Endothelial cell of umbilical vein (primary cell): ENCODE measurements at regions not wholly inside any gene's neighbourhood (a gene's known extent, or its start where the extent isn't known, plus 50 kb on each side); places are given as distances from the start of the nearest gene placed in this dataset.

ENCODE experiments used
- BruUV-seq: library from RNA; stranded (reverse); fragments of 400-500 nt; replicated peaks from 2 replicates; lab custom pipeline; 2021; lab: Mats Ljungman, UMichigan
- CTCF ChIA-PET: fragments of 300-600, 350-600 bp; sonication (Branson Sonifier 250); formaldehyde crosslinking; loops from one replicate; lab custom pipeline; 2021; ENCODE audit warnings: antibody characterized with exemption, inconsistent platforms; lab: Charles Lee
- POLR2A ChIA-PET: fragments of 300-600, 350-600 bp; sonication (Branson Sonifier 250); formaldehyde crosslinking; loops from one replicate; lab custom pipeline; 2021; ENCODE audit warnings: antibody characterized with exemption, inconsistent platforms; lab: Charles Lee
- DNase-seq: peaks from one replicate; pipeline ENCODE4 v3.0.0-alpha.2; 2011; ENCODE audit warnings: low read depth, low spot score
- FAIRE-seq: peaks from 2 replicates; lab custom pipeline; 2011; peaks lifted over from hg19 to GRCh38; lab: Jason Lieb, UNC
- H2AFZ ChIP-seq: 2 replicates; pipeline ENCODE4 v1.6.0; 2012; ENCODE audit warnings: low read depth, low read length, control low read depth, inconsistent platforms
- H3K27ac ChIP-seq: 2 replicates; pipeline ENCODE4 v1.5.1; 2011; ENCODE audit warnings: low read depth, mild to moderate bottlenecking, control low read depth, low read length, moderate library complexity; ENCODE audit not compliant: insufficient read depth
- H3K27me3 ChIP-seq, 2 experiments: 2 replicates each; pipeline versions ENCODE4 v1.6.0 to v1.6.1; 2011; ENCODE audit warnings: low read length in 2 of 2, mixed read lengths in 1 of 2; ENCODE audit not compliant: control insufficient read depth in 2 of 2, insufficient read depth in 2 of 2
- H3K36me3 ChIP-seq, 2 experiments: 2 replicates in 1 of 2; 3 replicates in 1 of 2; pipeline ENCODE4 v1.5.1; 2011; ENCODE audit warnings: low read length in 2 of 2, mild to moderate bottlenecking in 1 of 2, moderate library complexity in 1 of 2; ENCODE audit not compliant: control insufficient read depth in 2 of 2, insufficient read depth in 2 of 2; ENCODE audit errors: extremely low read depth in 1 of 2
- H3K4me1 ChIP-seq: 3 replicates; pipeline ENCODE4 v1.5.1; 2011; ENCODE audit warnings: mild to moderate bottlenecking, low read length; ENCODE audit not compliant: control insufficient read depth, insufficient read depth; ENCODE audit errors: extremely low read depth
- H3K4me2 ChIP-seq: 2 replicates; pipeline ENCODE4 v1.6.1; 2011; ENCODE audit warnings: low read length, control low read depth, mixed read lengths; ENCODE audit not compliant: insufficient read depth
- H3K4me3 ChIP-seq, 3 experiments: fragments of 200-600 bp in 1 of 3; sonication (generic), shearing (Covaris generic) in 1 of 3; replicated peaks in 1 of 3; 2 replicates each; pipeline ENCODE4 v1.5.1; 2011 to 2016; ENCODE audit warnings: control low read depth in 3 of 3, low read length in 3 of 3, mild to moderate bottlenecking in 2 of 3, inconsistent platforms in 1 of 3, low read depth in 1 of 3, moderate library complexity in 1 of 3; ENCODE audit not compliant: insufficient read depth in 1 of 3
- H3K79me2 ChIP-seq: 2 replicates; pipeline ENCODE4 v1.6.0; 2012; ENCODE audit warnings: low read length, inconsistent platforms; ENCODE audit not compliant: control insufficient read depth, insufficient read depth
- H3K9ac ChIP-seq: replicated peaks from 2 replicates; pipeline ENCODE3; 2011; ENCODE audit warnings: low read length, control low read depth; ENCODE audit not compliant: insufficient read depth; ENCODE audit errors: extremely low read depth
- H3K9me1 ChIP-seq: replicated peaks from 3 replicates; pipeline ENCODE4 v1.6.0; 2011; ENCODE audit warnings: mild to moderate bottlenecking, low read length; ENCODE audit not compliant: control insufficient read depth, insufficient read depth; ENCODE audit errors: extremely low read depth
- H3K9me3 ChIP-seq: replicated peaks from 2 replicates; pipeline ENCODE4 v1.5.1; 2012; ENCODE audit warnings: low read length, inconsistent platforms; ENCODE audit not compliant: control insufficient read depth, insufficient read depth
- H4K20me1 ChIP-seq: replicated peaks from 2 replicates; pipeline ENCODE3; 2011; ENCODE audit warnings: mild to moderate bottlenecking, low read length; ENCODE audit not compliant: control insufficient read depth, insufficient read depth; ENCODE audit errors: extremely low read depth
- EZH2 ChIP-seq: IDR thresholded peaks from 2 replicates; pipeline ENCODE4 v1.6.1; 2012; ENCODE audit warnings: borderline replicate concordance, low read depth, mild to moderate bottlenecking, moderate library complexity, low read length, inconsistent platforms; ENCODE audit not compliant: severe bottlenecking
- FOS ChIP-seq: IDR thresholded peaks from 2 replicates; pipeline ENCODE4 v1.6.1; 2011; ENCODE audit warnings: mild to moderate bottlenecking, low read length, moderate library complexity, borderline replicate concordance; ENCODE audit not compliant: insufficient read depth
- GATA2 ChIP-seq: IDR thresholded peaks from 2 replicates; pipeline ENCODE4 v1.7.0; 2011; ENCODE audit warnings: low read depth, mild to moderate bottlenecking, moderate library complexity, mixed read lengths, low read length; ENCODE audit not compliant: insufficient read length, insufficient read depth
- JUN ChIP-seq: IDR thresholded peaks from 2 replicates; pipeline ENCODE4 v1.6.1; 2011; ENCODE audit warnings: borderline replicate concordance, low read depth; ENCODE audit not compliant: insufficient read length, insufficient read depth
- MYC ChIP-seq: IDR thresholded peaks from one replicate; pipeline ENCODE4 v1.6.1; 2011; ENCODE audit warnings: mild to moderate bottlenecking, low read depth, low read length
- POLR2A ChIP-seq: IDR thresholded peaks from 2 replicates; pipeline ENCODE4 v1.6.1; 2012; ENCODE audit warnings: low read depth, mild to moderate bottlenecking, control low read depth, low read length
- POLR2AphosphoS5 ChIP-seq: IDR thresholded peaks from 2 replicates; pipeline ENCODE4 v1.6.1; 2012; ENCODE audit warnings: low read depth, mild to moderate bottlenecking, control low read depth, low read length, moderate library complexity; ENCODE audit not compliant: insufficient read depth
- dilution Hi-C: fragments of 300-500 bp; cut with MboI; formaldehyde crosslinking; loops from one replicate; pipeline ENCODE4 v1.15.0; 2019; ENCODE audit warnings: low sequenced_read_pairs; ENCODE audit not compliant: extremely low pct_ligation_motif_present
- intact Hi-C: fragments of 100-400 bp; cut with micrococcal nuclease; formaldehyde crosslinking; loops from one replicate; pipeline ENCODE4 v1.10.0; 2022
- TF ChIP-seq, protein P1 (sequence below), 2 donors: IDR thresholded peaks; 1 replicate in 1 of 2; 2 replicates in 1 of 2; pipeline ENCODE4 v1.5.1; 2011; ENCODE audit warnings: low read length in 2 of 2, mild to moderate bottlenecking in 2 of 2, moderate library complexity in 2 of 2, control low read depth in 1 of 2, inconsistent platforms in 1 of 2, low read depth in 1 of 2; ENCODE audit not compliant: insufficient read depth in 1 of 2; ENCODE audit errors: extremely low read depth in 1 of 2
- TF ChIP-seq, protein P2 (sequence below): IDR thresholded peaks from 2 replicates; pipeline ENCODE4 v1.6.1; 2011; ENCODE audit not compliant: insufficient read depth, insufficient read length

DNA sequence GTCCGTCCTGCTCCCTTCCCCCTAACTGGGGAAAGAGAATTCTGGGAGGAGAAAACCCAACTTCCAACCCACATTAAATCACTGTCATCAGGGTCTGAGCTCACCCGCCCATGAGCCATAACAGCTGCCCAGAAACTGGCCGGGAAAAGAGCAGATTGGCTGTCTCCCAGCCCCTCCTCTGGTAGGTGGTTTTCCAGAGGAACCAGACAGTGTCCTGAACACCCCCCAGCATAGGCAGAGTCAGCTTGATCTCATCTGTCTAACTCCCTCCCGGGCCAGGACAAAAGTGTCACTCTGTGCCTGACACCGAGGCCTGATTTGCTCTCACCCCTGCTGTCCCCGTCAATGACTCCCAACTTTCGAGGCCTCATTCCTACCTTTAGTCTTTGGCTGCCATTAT is 197.0 kb downstream of the AXIN2 start:
- CTCF ChIA-PET, result no interaction called here

DNA sequence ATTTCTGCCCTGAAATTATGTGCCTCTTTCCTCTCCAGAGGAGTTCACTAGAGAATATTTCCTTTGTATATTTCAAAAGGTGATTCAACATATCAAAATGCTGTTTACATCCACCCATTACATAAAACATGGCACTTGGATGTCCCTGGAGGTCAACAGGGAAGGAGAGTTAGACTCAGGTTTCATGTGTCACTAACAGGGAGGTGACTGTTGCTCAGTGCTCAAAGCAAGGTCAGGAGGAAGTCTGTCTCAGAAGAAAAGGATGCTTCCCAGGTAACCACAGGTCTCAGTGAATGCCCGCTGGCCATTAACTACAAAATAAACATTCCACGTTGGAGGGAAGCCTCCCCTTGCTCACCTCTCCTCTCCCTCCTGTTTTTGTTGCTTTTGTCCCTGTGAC is 198.6 kb downstream of the AXIN2 start:
- Histone ChIP-seq H3K27ac (no peak overlapping the region), H3K4me3 (no peak overlapping the region), H3K9me1 (no peaks in the 10 kb centered on the region), H3K27me3 (peaks cover 2 to 20% of the 10 kb centered on the region in 2 experiments), H2AFZ (no peak overlapping the region), H3K36me3 (no peaks in the 10 kb centered on the region), H3K9me3 (no peaks in the 10 kb centered on the region), H3K4me2 (no peak overlapping the region), H3K79me2 (no peaks in the 10 kb centered on the region), H3K9ac (no peak overlapping the region), H4K20me1 (no peaks in the 10 kb centered on the region), H3K4me1 (peaks cover 9% of the 10 kb centered on the region)
- no TSS peak for BruUV-seq
- FAIRE-seq (no peak), DNase-seq (no peak)
- ChIA-PET POLR2A (no interaction called here), CTCF (no interaction called here)
- dilution Hi-C loops (no loop called here), intact Hi-C loops (no loop called here)
- no peak for TF ChIP-seq GATA2
- TF ChIP-seq FOS, result no peak
- no peak for TF ChIP-seq JUN
- TF ChIP-seq POLR2A, result no peak
- TF ChIP-seq, protein P1, sequence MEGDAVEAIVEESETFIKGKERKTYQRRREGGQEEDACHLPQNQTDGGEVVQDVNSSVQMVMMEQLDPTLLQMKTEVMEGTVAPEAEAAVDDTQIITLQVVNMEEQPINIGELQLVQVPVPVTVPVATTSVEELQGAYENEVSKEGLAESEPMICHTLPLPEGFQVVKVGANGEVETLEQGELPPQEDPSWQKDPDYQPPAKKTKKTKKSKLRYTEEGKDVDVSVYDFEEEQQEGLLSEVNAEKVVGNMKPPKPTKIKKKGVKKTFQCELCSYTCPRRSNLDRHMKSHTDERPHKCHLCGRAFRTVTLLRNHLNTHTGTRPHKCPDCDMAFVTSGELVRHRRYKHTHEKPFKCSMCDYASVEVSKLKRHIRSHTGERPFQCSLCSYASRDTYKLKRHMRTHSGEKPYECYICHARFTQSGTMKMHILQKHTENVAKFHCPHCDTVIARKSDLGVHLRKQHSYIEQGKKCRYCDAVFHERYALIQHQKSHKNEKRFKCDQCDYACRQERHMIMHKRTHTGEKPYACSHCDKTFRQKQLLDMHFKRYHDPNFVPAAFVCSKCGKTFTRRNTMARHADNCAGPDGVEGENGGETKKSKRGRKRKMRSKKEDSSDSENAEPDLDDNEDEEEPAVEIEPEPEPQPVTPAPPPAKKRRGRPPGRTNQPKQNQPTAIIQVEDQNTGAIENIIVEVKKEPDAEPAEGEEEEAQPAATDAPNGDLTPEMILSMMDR (IDR thresholded peaks at IDR 0.05; ENCODE audit: extremely low read depth in 1 of 2, insufficient read depth in 1 of 2, low read depth in 1 of 2, low read length in 2 of 2), result no peak
- no peak for TF ChIP-seq POLR2AphosphoS5
- TF ChIP-seq, protein P2, sequence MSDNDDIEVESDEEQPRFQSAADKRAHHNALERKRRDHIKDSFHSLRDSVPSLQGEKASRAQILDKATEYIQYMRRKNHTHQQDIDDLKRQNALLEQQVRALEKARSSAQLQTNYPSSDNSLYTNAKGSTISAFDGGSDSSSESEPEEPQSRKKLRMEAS, result no peak
- no peak for TF ChIP-seq MYC
- no peak for TF ChIP-seq EZH2

More for the DNA sequence above, 197.0 kb downstream of the AXIN2 start:
- H3K36me3 ChIP-seq, result no peaks in the 10 kb centered on the region
- peaks cover under 1% of the 10 kb centered on the region for H3K4me1 ChIP-seq
- peaks cover 6 to 23% of the 10 kb centered on the region in 2 experiments for H3K27me3 ChIP-seq
- no TSS peak for BruUV-seq
- intact Hi-C loops, result no loop called here
- H3K9me1 ChIP-seq, result no peaks in the 10 kb centered on the region
- no peak overlapping the region for H3K27ac ChIP-seq
- dilution Hi-C loops, result no loop called here
- FAIRE-seq, result no peak
- no peak overlapping the region for H3K4me3 ChIP-seq
- no peaks in the 10 kb centered on the region for H4K20me1 ChIP-seq
- TF ChIP-seq, protein P2, result no peak
- H3K9ac ChIP-seq, result no peak overlapping the region
- no peaks in the 10 kb centered on the region for H3K79me2 ChIP-seq
- H3K4me2 ChIP-seq, result no peak overlapping the region
- no peaks in the 10 kb centered on the region for H3K9me3 ChIP-seq
- no peak overlapping the region for H2AFZ ChIP-seq
- POLR2A ChIA-PET, result interaction anchor here (0.6 kb wide), 1 partner anchor 12 kb away, joined by 4 read pairs; no protein-coding TSS in a partner anchor
- DNase-seq, result no peak
